Astrocyte (in vitro differentiated cells and primary cell): ENCODE measurements at regions not wholly inside any gene's neighbourhood (a gene's known extent, or its start where the extent isn't known, plus 50 kb on each side); places are given as distances from the start of the nearest gene placed in this dataset.

ENCODE experiments used
- CTCF ChIP-seq: IDR thresholded peaks from 2 replicates; pipeline ENCODE4 v1.5.1; 2011; ENCODE audit warnings: low read depth, mild to moderate bottlenecking, inconsistent platforms, low read length, moderate library complexity; ENCODE audit not compliant: insufficient read depth
- EZH2 ChIP-seq: IDR thresholded peaks from 2 replicates; pipeline ENCODE4 v1.6.1; 2012; ENCODE audit warnings: mild to moderate bottlenecking, low read length, inconsistent platforms; ENCODE audit not compliant: insufficient read depth

DNA sequence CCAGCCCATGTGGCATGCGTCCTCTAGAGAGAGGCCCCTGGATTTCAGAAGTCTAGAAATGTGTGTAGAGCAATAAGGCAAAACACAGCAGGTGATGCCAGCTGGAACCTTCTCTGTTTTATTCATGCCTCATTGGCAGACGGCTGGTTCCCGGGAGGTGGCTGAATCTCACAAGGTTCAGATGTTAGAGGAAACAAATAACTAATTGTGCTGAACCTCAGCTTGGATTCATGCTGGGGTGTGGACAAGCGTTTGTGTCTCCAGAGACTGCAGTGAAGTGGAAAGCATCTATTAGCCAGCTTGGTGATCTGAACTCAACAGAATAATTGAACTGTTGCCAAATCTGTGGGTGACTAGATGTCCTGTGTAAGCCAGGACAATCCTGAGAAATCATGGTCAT is 131.1 kb upstream of the NR4A3 start:
- TF ChIP-seq CTCF, result no peak
- TF ChIP-seq EZH2, result no peak
